Trophoblast cell (in vitro differentiated cells and primary cell): ENCODE measurements at regions not wholly inside any gene's neighbourhood (a gene's known extent, or its start where the extent isn't known, plus 50 kb on each side); places are given as distances from the start of the nearest gene placed in this dataset.

Experiments used
- DNase-seq, 2 donors: peaks; one replicate each; pipeline ENCODE4 v3.0.0-alpha.2; 2016
- H2AFZ ChIP-seq: 2 replicates; pipeline ENCODE4 v1.6.1; 2013; ENCODE audit warnings: low read length, moderate library complexity, mild to moderate bottlenecking; ENCODE audit not compliant: insufficient read depth, poor library complexity
- H2AK5ac ChIP-seq: 2 replicates; pipeline ENCODE4 v1.6.1; 2013; ENCODE audit warnings: mild to moderate bottlenecking, low read length
- H2BK120ac ChIP-seq: 2 replicates; pipeline ENCODE4 v1.6.1; 2013; ENCODE audit warnings: low read length, mild to moderate bottlenecking, moderate library complexity; ENCODE audit not compliant: insufficient read depth, poor library complexity
- H2BK12ac ChIP-seq: 2 replicates; pipeline ENCODE4 v1.6.1; 2013; ENCODE audit warnings: mild to moderate bottlenecking, low read length, moderate library complexity
- H2BK5ac ChIP-seq: 2 replicates; pipeline ENCODE4 v1.6.1; 2013; ENCODE audit warnings: low read length, low read depth, moderate library complexity, mild to moderate bottlenecking; ENCODE audit not compliant: poor library complexity
- H3K14ac ChIP-seq: 2 replicates; pipeline ENCODE4 v1.6.1; 2013; ENCODE audit warnings: mild to moderate bottlenecking, low read length
- H3K18ac ChIP-seq: 2 replicates; pipeline ENCODE4 v1.6.1; 2013; ENCODE audit warnings: mild to moderate bottlenecking, low read length
- H3K23ac ChIP-seq: 2 replicates; pipeline ENCODE4 v1.6.1; 2013; ENCODE audit warnings: low read length
- H3K27ac ChIP-seq: 2 replicates; pipeline ENCODE4 v1.5.1; 2013; ENCODE audit warnings: low read depth, mild to moderate bottlenecking, inconsistent platforms, low read length, moderate library complexity
- H3K27me3 ChIP-seq: 2 replicates; pipeline ENCODE4 v1.6.1; 2013; ENCODE audit warnings: inconsistent platforms, mild to moderate bottlenecking, low read length, moderate library complexity; ENCODE audit not compliant: insufficient read depth
- H3K36me3 ChIP-seq, 2 experiments: 1 replicate in 1 of 2; 2 replicates in 1 of 2; pipeline ENCODE4 v1.6.1; 2013; ENCODE audit warnings: low read length in 2 of 2, mild to moderate bottlenecking in 2 of 2, moderate library complexity in 1 of 2; ENCODE audit not compliant: insufficient read depth in 2 of 2, control insufficient read depth in 1 of 2
- H3K4ac ChIP-seq: 2 replicates; pipeline ENCODE4 v1.6.1; 2013; ENCODE audit warnings: low read depth, mild to moderate bottlenecking, low read length, moderate library complexity
- H3K4me1 ChIP-seq, 2 experiments: 1 replicate in 1 of 2; 2 replicates in 1 of 2; pipeline ENCODE4 v1.6.1; 2013; ENCODE audit warnings: low read length in 2 of 2, mild to moderate bottlenecking in 2 of 2, moderate library complexity in 1 of 2; ENCODE audit not compliant: insufficient read depth in 2 of 2, control insufficient read depth in 1 of 2
- H3K4me2 ChIP-seq: 2 replicates; pipeline ENCODE4 v1.6.1; 2013; ENCODE audit warnings: inconsistent platforms, mild to moderate bottlenecking, low read length, moderate library complexity
- H3K4me3 ChIP-seq: 2 replicates; pipeline ENCODE4 v1.5.1; 2013; ENCODE audit warnings: mild to moderate bottlenecking, low read depth, low read length, inconsistent platforms
- H3K79me1 ChIP-seq: one replicate; pipeline ENCODE4 v1.6.1; 2013; ENCODE audit warnings: low read length
- H3K79me2 ChIP-seq: 2 replicates; pipeline ENCODE4 v1.6.1; 2013; ENCODE audit warnings: low read length, mild to moderate bottlenecking; ENCODE audit not compliant: control insufficient read depth, insufficient read depth, poor library complexity
- H3K9ac ChIP-seq: 2 replicates; pipeline ENCODE4 v1.6.1; 2013; ENCODE audit warnings: mild to moderate bottlenecking, low read length
- H3K9me3 ChIP-seq: 2 replicates; pipeline ENCODE4 v1.6.1; 2013; ENCODE audit warnings: low read depth, mild to moderate bottlenecking, control low read depth, inconsistent platforms, low read length; ENCODE audit not compliant: insufficient read depth
- H4K12ac ChIP-seq: 2 replicates; pipeline ENCODE4 v1.6.1; 2013; ENCODE audit warnings: low read depth, mild to moderate bottlenecking, low read length, moderate library complexity
- H4K8ac ChIP-seq: 2 replicates; pipeline ENCODE4 v1.6.1; 2013; ENCODE audit warnings: low read depth, mild to moderate bottlenecking, low read length, moderate library complexity
- H4K91ac ChIP-seq: one replicate; pipeline ENCODE4 v1.6.1; 2013; ENCODE audit warnings: low read depth, mild to moderate bottlenecking, low read length, moderate library complexity
- WGBS: extraction: QIAGEN DNeasy Blood & Tissue Kit; methylation state at CpG from one replicate; pipeline ENCODE4 v1.1.7; 2013; ENCODE audit warnings: missing lambda C conversion rate; ENCODE audit not compliant: insufficient read length, insufficient coverage; ENCODE audit errors: extremely low coverage; 5-methylcytosine and 5-hydroxymethylcytosine counted together

- Histone ChIP-seq H4K8ac (no peak overlapping the region), H3K9me3 (no peaks in the 10 kb centered on the region), H2BK120ac (no peak overlapping the region), H3K4me1 (peaks cover 12 to 18% of the 10 kb centered on the region in 2 experiments), H3K27ac (no peak overlapping the region), H3K27me3 (no peaks in the 10 kb centered on the region), H3K4me2 (no peak overlapping the region), H3K4ac (no peak overlapping the region), H3K9ac (no peak overlapping the region), H2BK12ac (no peak overlapping the region), H4K12ac (no peak overlapping the region), H3K18ac (no peak overlapping the region), H2AK5ac (no peak overlapping the region), H3K23ac (no peak overlapping the region), H3K4me3 (no peak overlapping the region), H3K79me1 (no peaks in the 10 kb centered on the region), H4K91ac (no peak overlapping the region), H2BK5ac (no peak overlapping the region), H3K79me2 (no peaks in the 10 kb centered on the region), H2AFZ (no peak overlapping the region), H3K14ac (no peak overlapping the region), H3K36me3 (no peaks in the 10 kb centered on the region)
- no CpG with 5 or more reads among the region's 5 CpGs for WGBS
- DNase-seq = no peak
Observed at GRCh38 chr9:95607507-95607906, 90.7 kb upstream of the PTCH1 start.

- no peak overlapping the region for H2AK5ac ChIP-seq
- H4K12ac ChIP-seq = no peak overlapping the region
- H2AFZ ChIP-seq = no peak overlapping the region
- no peak overlapping the region for H3K14ac ChIP-seq
- no peak overlapping the region for H2BK120ac ChIP-seq
- H3K9me3 ChIP-seq = no peaks in the 10 kb centered on the region
- no peak overlapping the region for H3K4me2 ChIP-seq
- H3K79me2 ChIP-seq = no peaks in the 10 kb centered on the region
- H4K8ac ChIP-seq = no peak overlapping the region
- H3K4me1 ChIP-seq = peaks cover 12 to 18% of the 10 kb centered on the region in 2 experiments
- no peak overlapping the region for H3K23ac ChIP-seq
- H2BK5ac ChIP-seq = no peak overlapping the region
- H3K79me1 ChIP-seq = no peaks in the 10 kb centered on the region
- DNase-seq = no peak
- H2BK12ac ChIP-seq = no peak overlapping the region
- no peak overlapping the region for H3K27ac ChIP-seq
- WGBS = no CpG with 5 or more reads among the region's 19 CpGs
- H3K18ac ChIP-seq = no peak overlapping the region
- no peak overlapping the region for H3K9ac ChIP-seq
- no peak overlapping the region for H3K4me3 ChIP-seq
- no peak overlapping the region for H3K4ac ChIP-seq
- H3K27me3 ChIP-seq = no peaks in the 10 kb centered on the region
- no peak overlapping the region for H4K91ac ChIP-seq
- H3K36me3 ChIP-seq = no peaks in the 10 kb centered on the region
Observed at GRCh38 chr9:95606489-95607350, 89.9 kb upstream of the PTCH1 start.

GRCh38 chr9:95605816-95606488 is 89.2 kb upstream of the PTCH1 start:
- Histone ChIP-seq H3K4me3 (no peak overlapping the region), H2BK120ac (no peak overlapping the region), H3K79me2 (no peaks in the 10 kb centered on the region), H3K4me1 (peaks cover 12 to 18% of the 10 kb centered on the region in 2 experiments), H4K8ac (no peak overlapping the region), H3K79me1 (no peaks in the 10 kb centered on the region), H4K12ac (no peak overlapping the region), H2BK12ac (no peak overlapping the region), H3K18ac (no peak overlapping the region), H2BK5ac (no peak overlapping the region), H3K23ac (no peak overlapping the region), H3K9ac (no peak overlapping the region), H3K9me3 (peaks cover under 1% of the 10 kb centered on the region), H3K27ac (no peak overlapping the region), H4K91ac (no peak overlapping the region), H2AK5ac (no peak overlapping the region), H2AFZ (no peak overlapping the region), H3K4ac (no peak overlapping the region), H3K36me3 (no peaks in the 10 kb centered on the region), H3K14ac (no peak overlapping the region), H3K27me3 (no peaks in the 10 kb centered on the region), H3K4me2 (no peak overlapping the region)
- DNase-seq = no peak
- WGBS = no CpG with 5 or more reads among the region's 10 CpGs

GRCh38 chr9:95605101-95605500 is 88.3 kb upstream of the PTCH1 start:
- DNase-seq = peak in 1 of 2 donors; percentile 48
- Histone ChIP-seq H3K4ac (no peak overlapping the region), H4K91ac (no peak overlapping the region), H2BK120ac (no peak overlapping the region), H4K12ac (no peak overlapping the region), H3K27me3 (no peaks in the 10 kb centered on the region), H3K14ac (no peak overlapping the region), H3K9me3 (peaks cover 2% of the 10 kb centered on the region), H3K23ac (no peak overlapping the region), H3K18ac (no peak overlapping the region), H3K79me2 (no peaks in the 10 kb centered on the region), H2AFZ (no peak overlapping the region), H2BK5ac (no peak overlapping the region), H3K9ac (no peak overlapping the region), H3K4me3 (no peak overlapping the region), H3K27ac (no peak overlapping the region), H3K4me1 (peaks cover 12 to 18% of the 10 kb centered on the region in 2 experiments), H3K4me2 (no peak overlapping the region), H3K36me3 (no peaks in the 10 kb centered on the region), H4K8ac (no peak overlapping the region), H2BK12ac (peak overlapping the region; percentile 38), H2AK5ac (no peak overlapping the region), H3K79me1 (no peaks in the 10 kb centered on the region)
- no CpG with 5 or more reads among the region's 6 CpGs for WGBS
